GM18909 (cell line): ENCODE measurements at regions not wholly inside any gene's neighbourhood (a gene's known extent, or its start where the extent isn't known, plus 50 kb on each side); places are given as distances from the start of the nearest gene placed in this dataset.
"Not testable (repeated sequence)": the region's sequence is repeated elsewhere in the genome, so short reads cannot be mapped to it uniquely, and the experiment has no call there.

Experiments
- ATAC-seq: cut with Tn5 transposase; IDR thresholded peaks from one replicate; pipeline ENCODE4 v1.9.1; 2021; ENCODE audit warnings: mild to moderate bottlenecking; ENCODE audit not compliant: unreplicated experiment, poor library complexity

DNA sequence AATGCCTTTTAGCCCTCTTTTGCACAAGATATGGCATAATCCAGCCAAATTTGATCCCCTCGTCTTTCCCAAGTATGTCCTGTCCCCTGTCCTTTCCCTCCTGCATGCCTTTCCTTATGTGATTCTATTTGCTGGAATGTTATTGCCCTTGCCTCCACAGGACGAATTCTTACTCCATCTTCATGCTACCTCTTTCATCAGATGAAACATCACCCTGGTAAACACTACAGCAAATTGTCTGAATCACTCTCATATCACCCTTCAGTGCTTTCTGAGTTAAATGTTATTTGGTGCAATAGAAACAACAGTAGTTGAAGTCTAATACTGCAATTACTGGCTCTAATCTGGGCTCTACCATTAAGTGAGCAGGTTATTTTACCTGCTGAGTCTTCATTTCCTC, 52.2 kb upstream of the FAT1 start:
- ATAC-seq: no peak

DNA sequence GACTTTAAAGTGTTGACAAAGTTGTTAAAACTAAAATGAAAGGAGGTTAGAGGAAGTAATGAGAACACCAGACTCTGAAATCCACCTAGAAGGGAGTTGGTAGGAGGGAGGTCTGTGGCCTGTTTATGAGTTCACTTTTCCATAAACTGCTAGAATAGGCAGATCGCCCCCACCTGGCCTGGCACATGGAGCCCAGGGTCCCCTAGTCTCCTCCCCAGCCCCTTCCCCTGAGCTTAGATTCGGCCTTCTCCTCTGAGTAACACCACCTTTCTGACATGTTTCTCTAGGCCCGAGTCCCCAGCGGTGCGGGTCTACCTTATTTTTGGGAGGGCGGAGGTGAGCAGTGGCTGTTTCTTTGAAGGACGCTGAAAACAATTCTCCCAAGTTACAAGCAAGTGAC, 54.5 kb upstream of the FAT1 start:
- ATAC-seq: no peak

DNA sequence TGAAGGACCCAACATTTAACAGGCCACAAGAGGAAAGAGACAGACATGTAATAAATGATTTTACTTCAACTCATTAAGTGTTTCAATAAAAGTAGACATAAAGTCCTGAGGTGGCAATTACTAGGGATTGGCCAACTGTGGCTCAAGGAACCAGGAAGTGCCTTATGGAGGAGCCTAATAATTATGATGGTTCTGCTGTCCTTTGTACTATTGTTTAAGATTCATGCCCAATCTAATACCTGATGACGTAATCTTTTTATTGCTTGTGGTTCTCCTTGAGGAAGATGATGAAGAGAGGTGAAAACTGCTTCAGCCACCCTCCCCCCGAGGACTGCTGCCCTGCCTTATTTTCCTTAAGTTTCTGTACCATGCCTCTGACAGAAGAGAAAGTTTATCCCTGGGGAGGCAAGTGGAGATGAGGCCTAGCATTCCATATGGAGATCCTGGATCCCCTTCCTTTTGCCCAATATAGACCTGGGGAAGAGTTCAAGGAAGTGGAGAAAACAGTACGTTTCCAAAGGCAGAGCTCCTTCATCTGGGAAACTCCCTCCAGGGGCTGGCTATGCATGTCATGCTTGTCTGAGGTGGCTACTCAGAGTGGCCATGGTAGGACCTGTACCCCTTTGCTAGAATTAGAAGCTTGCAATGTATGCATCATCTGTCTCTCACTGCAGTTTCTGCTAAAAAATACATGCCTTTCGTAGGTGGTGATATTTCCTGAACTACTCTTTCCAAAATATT, 56.8 kb upstream of the FAT1 start:
- no peak for ATAC-seq

DNA sequence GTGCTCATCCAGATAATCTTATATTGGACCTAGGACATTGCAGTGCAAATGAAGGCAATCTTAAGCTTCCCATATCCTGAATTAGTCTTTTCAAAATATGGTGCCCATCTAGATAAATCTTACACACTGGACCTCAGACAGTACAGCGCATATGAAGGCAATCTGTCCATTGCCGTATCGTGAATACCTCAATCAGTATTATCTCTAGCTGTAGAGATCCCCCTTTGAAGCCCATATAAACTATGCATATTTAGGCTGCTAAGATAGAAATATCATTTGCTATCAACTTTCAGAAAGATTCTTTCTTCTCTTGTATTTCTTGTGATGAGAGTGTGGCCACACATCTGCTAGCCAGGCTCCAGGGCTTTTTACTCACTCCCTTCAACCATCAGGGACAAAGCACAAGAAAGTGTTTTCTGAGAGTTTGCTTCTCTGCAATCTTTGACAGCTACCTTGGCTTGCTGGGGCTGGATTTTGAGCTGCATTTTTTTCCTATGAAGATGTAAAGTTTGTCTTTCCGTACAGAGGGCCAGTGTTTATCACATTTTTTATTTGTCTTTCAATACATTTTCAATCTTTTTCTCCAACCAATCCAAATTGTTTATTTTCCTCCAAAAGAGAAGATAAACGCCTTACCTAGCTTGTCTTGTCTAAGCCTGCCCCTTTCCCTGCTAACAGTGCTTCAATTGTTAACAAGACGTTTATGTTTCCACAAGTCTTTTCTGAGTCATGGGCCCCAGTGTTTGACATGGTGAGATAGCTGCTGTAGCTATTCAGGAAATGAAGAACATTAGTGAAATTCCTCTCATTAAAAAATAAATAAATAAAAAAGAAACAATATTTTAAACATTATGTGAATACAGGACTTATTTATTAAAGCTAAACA, 57.6 kb upstream of the FAT1 start:
- ATAC-seq: no peak

DNA sequence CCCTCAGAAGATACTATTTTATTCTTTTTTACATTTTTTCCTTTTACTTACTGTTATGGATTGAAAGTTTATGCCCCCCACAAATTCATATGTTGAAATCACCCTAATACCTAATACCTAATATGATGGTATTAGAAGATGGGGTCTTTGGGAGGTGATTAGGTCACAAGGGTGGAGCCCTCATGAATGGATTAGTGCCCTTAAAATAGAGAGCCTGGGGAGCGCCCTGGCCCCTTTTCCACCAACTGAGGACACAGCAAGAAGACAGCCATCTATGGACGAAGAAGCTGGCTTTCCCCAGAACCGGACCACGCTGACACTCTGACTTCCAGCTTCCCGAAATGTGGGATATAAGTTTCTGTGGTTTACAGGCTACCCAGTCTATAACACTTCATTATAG, 58.6 kb upstream of the FAT1 start:
- no peak for ATAC-seq

DNA sequence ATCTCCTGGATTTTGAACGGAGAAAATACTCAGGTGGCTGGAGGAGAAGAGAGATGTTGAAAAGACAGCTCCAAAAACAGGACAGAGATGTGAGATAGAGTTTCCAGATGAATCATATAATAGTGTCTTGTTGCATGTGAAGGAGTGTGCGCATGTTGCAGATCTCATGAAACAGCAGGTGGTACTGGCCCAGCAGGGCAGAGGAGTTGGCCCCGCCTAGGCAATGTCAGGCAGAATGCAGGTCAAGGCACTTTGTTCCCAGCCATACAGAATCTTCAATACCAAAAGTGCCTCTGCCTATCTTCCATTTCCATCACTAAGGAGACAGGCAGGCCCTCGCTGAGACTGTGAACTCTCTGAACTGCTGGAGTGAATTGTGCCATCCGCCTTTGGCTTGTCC, 63.9 kb upstream of the FAT1 start:
- no peak for ATAC-seq

- no peak for ATAC-seq
These were observed 66.0 kb upstream of the FAT1 start for GRCh38 chr4:186789651-186790050.

GRCh38 chr4:186790630-186791029, 67.0 kb upstream of the FAT1 start:
- ATAC-seq: no peak

- ATAC-seq: no peak
These were observed 69.2 kb upstream of the FAT1 start for GRCh38 chr4:186792728-186793366.

GRCh38 chr4:186798951-186799659, 75.4 kb upstream of the FAT1 start:
- ATAC-seq: no peak

GRCh38 chr4:186805020-186805820, 81.6 kb upstream of the FAT1 start:
- no peak for ATAC-seq

- ATAC-seq: not testable (repeated sequence)
These were observed 82.3 kb upstream of the FAT1 start for GRCh38 chr4:186805917-186806316.

DNA sequence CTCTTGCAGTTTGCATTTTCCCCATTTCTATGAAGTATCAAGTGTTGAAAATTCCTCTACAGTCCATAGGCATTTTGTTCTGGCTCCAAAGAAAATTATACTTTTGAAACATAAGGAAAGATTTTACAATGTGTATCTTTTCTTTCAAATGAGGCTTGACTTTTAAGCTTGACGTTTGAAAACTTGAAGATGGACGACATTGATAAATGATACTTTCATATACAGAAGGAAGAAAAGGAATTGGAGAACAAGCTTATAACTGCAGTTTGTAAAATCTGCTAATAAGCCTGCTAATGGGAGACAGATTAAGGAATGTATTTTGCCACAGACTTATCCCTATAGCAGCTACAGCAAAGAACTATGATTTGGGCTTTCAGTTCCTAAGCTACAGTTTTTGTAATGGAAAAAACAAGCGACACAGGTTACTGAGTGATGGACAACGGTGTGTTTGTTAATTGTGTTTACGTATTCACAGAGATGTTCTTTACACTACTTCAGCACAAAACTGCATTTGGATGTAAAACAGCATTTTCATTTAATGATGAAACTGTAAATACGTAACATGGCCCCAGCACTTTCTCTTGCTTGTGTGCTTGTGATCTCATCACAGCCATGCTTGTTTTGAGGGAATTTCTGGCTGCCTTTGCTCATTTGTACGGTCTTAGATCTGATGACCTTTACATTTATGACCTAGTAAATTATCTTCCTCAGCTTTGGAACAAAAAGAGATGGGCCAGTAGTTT, 83.2 kb upstream of the FAT1 start:
- ATAC-seq: no peak

DNA sequence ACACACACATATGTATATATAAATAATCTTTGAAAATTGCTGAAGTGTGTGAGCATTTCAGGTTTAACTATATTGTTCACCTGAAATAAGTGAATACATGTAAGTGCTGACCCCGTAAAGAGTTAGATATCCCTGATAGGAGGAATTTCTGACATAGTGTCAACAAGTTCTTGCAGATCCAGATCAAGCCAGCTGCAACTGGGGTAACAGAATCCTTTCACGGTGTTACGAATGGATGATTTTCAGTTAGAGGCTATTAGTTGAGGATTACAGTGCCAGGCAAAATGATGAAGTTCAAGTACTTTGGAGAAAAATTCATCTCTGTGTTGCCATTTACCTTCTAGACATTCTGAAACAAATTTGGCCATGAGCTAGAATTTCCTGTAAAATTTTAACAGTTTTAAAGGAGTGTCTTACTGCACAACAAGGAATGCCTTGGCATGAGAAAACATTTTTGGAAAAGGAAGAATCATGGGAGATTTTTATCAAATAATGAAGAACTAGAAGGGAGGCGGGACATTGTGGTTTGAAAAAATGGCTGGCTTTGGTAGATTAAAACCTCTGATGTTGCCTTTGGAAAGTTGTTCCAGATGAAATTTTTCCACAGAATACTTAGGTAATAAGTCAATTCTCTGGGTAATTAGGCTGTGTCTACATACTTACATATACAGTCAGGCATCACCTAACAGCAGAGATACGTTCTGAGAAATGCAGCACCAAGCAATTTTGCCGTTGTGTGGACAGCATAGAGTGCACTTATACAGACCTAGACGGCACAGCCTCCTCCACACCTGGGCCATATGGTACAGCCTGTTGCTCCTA, 84.4 kb upstream of the FAT1 start:
- no peak for ATAC-seq

- no peak for ATAC-seq
These were observed 85.0 kb upstream of the FAT1 start for GRCh38 chr4:186808630-186809018.

GRCh38 chr4:186809070-186809469, 85.4 kb upstream of the FAT1 start:
- no peak for ATAC-seq

GRCh38 chr4:186810613-186811150, 87.0 kb upstream of the FAT1 start:
- ATAC-seq: no peak

DNA sequence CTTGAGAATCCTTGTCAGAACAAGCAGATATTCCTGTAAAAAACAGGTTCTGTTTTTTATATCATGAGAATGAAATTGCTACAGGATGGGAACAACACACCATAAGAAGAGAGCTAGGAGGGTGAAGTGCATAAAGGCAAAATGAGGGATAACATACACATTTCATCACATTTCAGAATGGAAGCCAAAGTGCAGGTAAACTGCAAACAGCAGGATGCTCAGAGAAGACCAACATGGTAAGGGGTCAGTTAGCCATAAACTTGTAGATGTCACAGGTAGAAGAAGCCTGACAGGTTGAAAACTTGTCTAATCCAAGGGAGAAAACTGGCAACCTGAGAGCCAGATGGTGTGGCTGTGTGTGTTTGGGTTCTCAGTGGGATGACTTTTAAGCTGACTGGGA, 88.9 kb upstream of the FAT1 start:
- no peak for ATAC-seq
